A673 (cell line): ENCODE measurements at regions not wholly inside any gene's neighbourhood (a gene's known extent, or its start where the extent isn't known, plus 50 kb on each side); places are given as distances from the start of the nearest gene placed in this dataset.
A peak's percentile ranks its signal among the peaks of the same experiment; 100 is the strongest.

Source experiments
- BruUV-seq: library from RNA; stranded (reverse); fragments of 400-500 nt; replicated peaks from 2 replicates; lab custom pipeline; 2021; lab: Mats Ljungman, UMichigan
- CTCF ChIA-PET: fragments of 300-600 bp; sonication (Branson Sonifier 250); formaldehyde crosslinking; loops from one replicate; lab custom pipeline; 2022; ENCODE audit warnings: antibody characterized with exemption; lab: Charles Lee
- POLR2A ChIA-PET: fragments of 300-600 bp; sonication (Branson Sonifier 250); formaldehyde crosslinking; loops from one replicate; lab custom pipeline; 2022; ENCODE audit warnings: antibody characterized with exemption; ENCODE audit not compliant: low non-redundant PET; lab: Charles Lee
- DNase-seq: peaks from one replicate; pipeline ENCODE4 v3.0.0-alpha.2; 2015; ENCODE audit warnings: low spot score
- H3K27ac ChIP-seq: fragments of 200-600 bp; sonication (generic); 2 replicates; pipeline ENCODE4 v1.5.1; 2016; ENCODE audit warnings: mixed run types, low read depth, mild to moderate bottlenecking, mixed read lengths, antibody characterized with exemption, low read length; ENCODE audit not compliant: poor library complexity, severe bottlenecking
- H3K27me3 ChIP-seq: fragments of 200-600 bp; sonication (generic); replicated peaks from 2 replicates; pipeline ENCODE4 v1.6.1; 2017; ENCODE audit warnings: mixed run types, low read depth, mild to moderate bottlenecking, mixed read lengths, antibody characterized with exemption, low read length; ENCODE audit not compliant: insufficient read depth, poor library complexity
- H3K36me3 ChIP-seq: fragments of 200-600 bp; sonication (generic); 2 replicates; pipeline ENCODE4 v1.6.1; 2016; ENCODE audit warnings: mixed run types, mild to moderate bottlenecking, mixed read lengths, antibody characterized with exemption, low read length; ENCODE audit not compliant: insufficient read depth, poor library complexity, severe bottlenecking
- H3K4me1 ChIP-seq: fragments of 200-600 bp; sonication (generic); 2 replicates; pipeline ENCODE4 v1.6.1; 2017; ENCODE audit warnings: mixed run types, mild to moderate bottlenecking, mixed read lengths, antibody characterized with exemption, low read length; ENCODE audit not compliant: insufficient read depth, poor library complexity, severe bottlenecking
- H3K4me3 ChIP-seq: fragments of 200-600 bp; sonication (generic); 2 replicates; pipeline ENCODE4 v1.5.1; 2016; ENCODE audit warnings: low read depth, mixed run types, mild to moderate bottlenecking, mixed read lengths, low read length; ENCODE audit not compliant: poor library complexity, severe bottlenecking
- H3K9me3 ChIP-seq: fragments of 200-600 bp; sonication (generic); 2 replicates; pipeline ENCODE4 v1.6.1; 2016; ENCODE audit warnings: mixed run types, low read depth, mild to moderate bottlenecking, mixed read lengths, antibody characterized with exemption, low read length; ENCODE audit not compliant: poor library complexity, severe bottlenecking
- CTCF ChIP-seq: fragments of 300-800, 200-600 bp; sonication (generic); conservative IDR thresholded peaks from 2 replicates; pipeline ENCODE4 v1.5.1; 2017; ENCODE audit warnings: low read depth, mild to moderate bottlenecking, antibody characterized with exemption, low read length, moderate library complexity, mixed read lengths
- EZH2 ChIP-seq: fragments of 200-600 bp; sonication (generic); IDR thresholded peaks from 2 replicates; pipeline ENCODE4 v1.6.1; 2017; ENCODE audit warnings: borderline replicate concordance, low read depth, mild to moderate bottlenecking, mixed read lengths, antibody characterized with exemption, low read length; ENCODE audit not compliant: poor library complexity, severe bottlenecking
- intact Hi-C: fragments of 100-400 bp; cut with micrococcal nuclease; formaldehyde crosslinking; loops from one replicate; pipeline ENCODE4 v1.10.0; 2022; ENCODE audit not compliant: unreplicated experiment

GRCh38 chr12:25806271-25806670 lies 152.2 kb upstream of the RASSF8 start:
- Histone ChIP-seq H3K4me1 (peaks cover 10% of the 10 kb centered on the region), H3K9me3 (no peaks in the 10 kb centered on the region), H3K4me3 (no peak overlapping the region), H3K36me3 (no peaks in the 10 kb centered on the region), H3K27ac (no peak overlapping the region), H3K27me3 (no peaks in the 10 kb centered on the region)
- CTCF ChIA-PET = no interaction called here
- TF ChIP-seq EZH2 = no peak
- POLR2A ChIA-PET = no interaction called here
- no peak for DNase-seq
- BruUV-seq = no TSS peak
- intact Hi-C loops = no loop called here

GRCh38 chr12:25808604-25809003 lies 149.9 kb upstream of the RASSF8 start:
- TF ChIP-seq EZH2 (no peak), CTCF (no peak)
- no peak overlapping the region for H3K4me3 ChIP-seq
- H3K4me1 ChIP-seq = peaks cover 8% of the 10 kb centered on the region
- ChIA-PET CTCF (no interaction called here), POLR2A (no interaction called here)
- H3K36me3 ChIP-seq = no peaks in the 10 kb centered on the region
- intact Hi-C loops = no loop called here
- no TSS peak for BruUV-seq
- H3K9me3 ChIP-seq = no peaks in the 10 kb centered on the region
- no peaks in the 10 kb centered on the region for H3K27me3 ChIP-seq
- no peak overlapping the region for H3K27ac ChIP-seq
- no peak for DNase-seq

- no peak for DNase-seq
- intact Hi-C loops = loop anchor here (5.0 kb wide), 1 partner anchor 117 kb away; no protein-coding TSS in a partner anchor
- ChIA-PET POLR2A (no interaction called here), CTCF (no interaction called here)
- Histone ChIP-seq H3K36me3 (no peaks in the 10 kb centered on the region), H3K27me3 (no peaks in the 10 kb centered on the region), H3K27ac (no peak overlapping the region), H3K4me1 (peaks cover 8% of the 10 kb centered on the region), H3K4me3 (no peak overlapping the region), H3K9me3 (no peaks in the 10 kb centered on the region)
- no TSS peak for BruUV-seq
- TF ChIP-seq EZH2 (no peak), CTCF (no peak)
Measured at GRCh38 chr12:25810683-25811082, 147.8 kb upstream of the RASSF8 start.

- ChIA-PET POLR2A (interaction anchor here (0.7 kb wide), 1 partner anchor 40 kb away, joined by 4 read pairs; no protein-coding TSS in a partner anchor), CTCF (no interaction called here)
- no peaks in the 10 kb centered on the region for H3K27me3 ChIP-seq
- no peaks in the 10 kb centered on the region for H3K36me3 ChIP-seq
- no peaks in the 10 kb centered on the region for H3K9me3 ChIP-seq
- peak; percentile 79 for DNase-seq
- BruUV-seq = no TSS peak
- H3K4me3 ChIP-seq = no peak overlapping the region
- TF ChIP-seq EZH2 (no peak), CTCF (no peak)
- H3K4me1 ChIP-seq = peaks cover 8% of the 10 kb centered on the region
- H3K27ac ChIP-seq = no peak overlapping the region
- intact Hi-C loops = loop anchor here (5.0 kb wide), 1 partner anchor 116 kb away; no protein-coding TSS in a partner anchor
Measured at GRCh38 chr12:25811656-25812126, 146.8 kb upstream of the RASSF8 start.
